Neural crest cell (in vitro differentiated cells): ENCODE measurements at regions not wholly inside any gene's neighbourhood (a gene's known extent, or its start where the extent isn't known, plus 50 kb on each side); places are given as distances from the start of the nearest gene placed in this dataset.

Source experiments
- DNase-seq: peaks from one replicate; pipeline ENCODE4 v3.0.0; 2021; ENCODE audit warnings: low read depth, mixed read lengths, low spot score
- H3K27ac Mint-ChIP-seq: one replicate; pipeline ENCODE4 v1.8.0; 2021; ENCODE audit warnings: mild to moderate bottlenecking, mixed read lengths; ENCODE audit not compliant: unreplicated experiment
- H3K27me3 Mint-ChIP-seq: 2 replicates; pipeline ENCODE4 v1.8.0; 2021; ENCODE audit warnings: low read depth, mild to moderate bottlenecking, mixed read lengths
- H3K36me3 Mint-ChIP-seq: 2 replicates; pipeline ENCODE4 v1.8.0; 2021; ENCODE audit warnings: low read depth, mild to moderate bottlenecking, mixed read lengths
- H3K4me1 Mint-ChIP-seq: 2 replicates; pipeline ENCODE4 v1.8.0; 2021; ENCODE audit warnings: mixed read lengths
- H3K4me3 Mint-ChIP-seq: one replicate; pipeline ENCODE4 v1.8.0; 2021; ENCODE audit warnings: mild to moderate bottlenecking, mixed read lengths
- H3K9me3 Mint-ChIP-seq: 2 replicates; pipeline ENCODE4 v1.8.0; 2021; ENCODE audit warnings: mixed read lengths
- CTCF ChIP-seq: fragments of 200-600 bp; sonication (generic); conservative IDR thresholded peaks from 2 replicates; pipeline ENCODE4 v1.5.0; 2021; ENCODE audit warnings: antibody characterized with exemption, mild to moderate bottlenecking

DNA sequence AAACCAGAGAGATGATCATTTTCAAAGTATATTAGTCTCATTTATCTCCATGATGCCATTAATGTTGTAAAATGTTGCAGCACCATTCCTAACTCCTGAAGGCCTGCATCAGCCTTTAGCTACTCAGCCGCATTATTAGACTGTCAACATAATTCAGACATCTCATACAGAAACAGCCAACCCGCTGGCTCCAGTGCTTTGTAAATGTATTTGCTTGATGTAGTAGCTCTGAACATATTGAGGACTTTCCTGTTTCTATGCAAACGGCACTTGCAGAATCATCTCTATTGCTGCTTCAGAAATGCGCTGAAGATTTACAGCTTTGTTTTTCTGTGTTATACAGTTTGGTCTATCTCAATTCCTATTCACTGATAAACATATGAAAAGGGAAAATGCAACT lies 372.2 kb downstream of the DSEL start:
- DNase-seq: no peak

DNA sequence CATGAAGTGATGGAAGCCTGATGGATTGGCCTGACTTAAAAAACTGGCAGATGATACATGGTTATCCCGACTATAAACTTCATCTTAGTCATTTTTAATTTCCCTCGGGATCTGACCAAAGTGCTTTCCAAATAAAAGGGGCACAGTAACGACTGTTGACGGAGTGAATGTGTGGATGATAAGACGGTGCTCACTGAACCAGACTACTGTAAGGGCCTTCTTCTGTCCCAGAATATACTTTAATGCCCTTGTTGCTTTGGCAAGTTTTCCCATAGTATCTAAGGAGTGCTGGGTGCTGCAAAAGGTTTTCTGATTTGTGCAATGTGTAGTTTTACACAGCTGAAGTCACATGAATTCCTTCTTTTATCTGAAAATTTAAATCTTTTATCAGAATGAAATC lies 373.5 kb downstream of the DSEL start:
- no peaks in the 10 kb centered on the region for H3K9me3 Mint-ChIP-seq
- H3K27me3 Mint-ChIP-seq: no peaks in the 10 kb centered on the region
- H3K4me1 Mint-ChIP-seq: no peaks in the 10 kb centered on the region
- H3K4me3 Mint-ChIP-seq: no peak overlapping the region
- no peak for TF ChIP-seq CTCF
- no peak overlapping the region for H3K27ac Mint-ChIP-seq
- DNase-seq: no peak
- H3K36me3 Mint-ChIP-seq: no peaks in the 10 kb centered on the region

More for the DNA sequence above, 372.2 kb downstream of the DSEL start:
- Mint-ChIP-seq H3K27me3 (no peaks in the 10 kb centered on the region), H3K27ac (no peak overlapping the region), H3K9me3 (no peaks in the 10 kb centered on the region), H3K4me1 (no peaks in the 10 kb centered on the region), H3K36me3 (no peaks in the 10 kb centered on the region), H3K4me3 (no peak overlapping the region)
- no peak for TF ChIP-seq CTCF

- no peaks in the 10 kb centered on the region for H3K27me3 Mint-ChIP-seq
- no peak for DNase-seq
- no peak overlapping the region for H3K27ac Mint-ChIP-seq
- H3K4me1 Mint-ChIP-seq: no peaks in the 10 kb centered on the region
- H3K9me3 Mint-ChIP-seq: no peaks in the 10 kb centered on the region
- no peaks in the 10 kb centered on the region for H3K36me3 Mint-ChIP-seq
- no peak for TF ChIP-seq CTCF
- H3K4me3 Mint-ChIP-seq: no peak overlapping the region
Observed at GRCh38 chr18:67142604-67143003, 373.9 kb downstream of the DSEL start.

DNA sequence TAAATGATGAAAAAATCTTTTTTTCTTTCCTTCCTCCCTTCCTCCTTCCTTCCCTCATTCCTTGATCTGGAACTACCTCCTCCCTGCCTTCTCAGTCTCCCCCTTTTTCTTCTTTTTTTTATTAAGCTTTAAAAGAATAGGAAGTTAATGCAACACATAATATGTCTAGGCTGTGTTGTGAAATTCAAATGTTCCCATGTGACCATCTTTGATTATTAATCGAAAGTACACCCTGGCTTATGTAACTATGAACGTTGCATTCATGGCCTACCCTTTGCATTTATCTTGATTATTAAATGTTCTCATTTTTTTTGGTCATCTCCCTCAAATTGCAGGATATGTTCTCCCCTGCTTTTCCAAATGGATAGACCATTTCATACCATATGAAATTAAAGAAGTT lies 376.0 kb downstream of the DSEL start:
- peaks cover 3% of the 10 kb centered on the region for H3K4me1 Mint-ChIP-seq
- no peaks in the 10 kb centered on the region for H3K36me3 Mint-ChIP-seq
- H3K9me3 Mint-ChIP-seq: no peaks in the 10 kb centered on the region
- H3K27me3 Mint-ChIP-seq: no peaks in the 10 kb centered on the region
- H3K27ac Mint-ChIP-seq: no peak overlapping the region
- H3K4me3 Mint-ChIP-seq: no peak overlapping the region
- no peak for DNase-seq
- no peak for TF ChIP-seq CTCF

- no peaks in the 10 kb centered on the region for H3K9me3 Mint-ChIP-seq
- H3K4me1 Mint-ChIP-seq: peaks cover 3% of the 10 kb centered on the region
- H3K27ac Mint-ChIP-seq: no peak overlapping the region
- DNase-seq: no peak
- H3K4me3 Mint-ChIP-seq: no peak overlapping the region
- H3K27me3 Mint-ChIP-seq: no peaks in the 10 kb centered on the region
- no peak for TF ChIP-seq CTCF
- H3K36me3 Mint-ChIP-seq: no peaks in the 10 kb centered on the region
Observed at GRCh38 chr18:67139899-67140298, 376.6 kb downstream of the DSEL start.

- Mint-ChIP-seq H3K36me3 (no peaks in the 10 kb centered on the region), H3K27ac (no peak overlapping the region), H3K4me3 (no peak overlapping the region), H3K27me3 (no peaks in the 10 kb centered on the region), H3K4me1 (peaks cover 20% of the 10 kb centered on the region), H3K9me3 (no peaks in the 10 kb centered on the region)
- TF ChIP-seq CTCF: no peak
- DNase-seq: no peak
Observed at GRCh38 chr18:67135981-67136380, 380.5 kb downstream of the DSEL start.
